ENCODE measurements at regions not wholly inside any gene's neighbourhood (a gene's known extent, or its start where the extent isn't known, plus 50 kb on each side); places are given as distances from the start of the nearest gene placed in this dataset.
"Not testable (repeated sequence)": the region's sequence is repeated elsewhere in the genome, so short reads cannot be mapped to it uniquely, and the experiment has no call there.

GRCh38 chr5:163106098-163106497, 331.3 kb upstream of the CCNG1 start:
- ChIA-PET CTCF (no interaction called here), POLR2A (no interaction called here)
- TF ChIP-seq NFRKB (IDR thresholded peaks at IDR 0.05) (no peak), PKNOX1 (IDR thresholded peaks at IDR 0.05) (no peak), FOXA1 (IDR thresholded peaks at IDR 0.05) (no peak), HDGF (IDR thresholded peaks at IDR 0.05; ENCODE audit: borderline replicate concordance) (no peak), FOXK2 (IDR thresholded peaks at IDR 0.05) (no peak), ZNF384 (IDR thresholded peaks at IDR 0.05) (no peak), LEF1 (IDR thresholded peaks at IDR 0.05; ENCODE audit: borderline replicate concordance) (no peak), CTBP1 (IDR thresholded peaks at IDR 0.05; ENCODE audit: borderline replicate concordance) (no peak), ARNT (IDR thresholded peaks at IDR 0.05) (no peak), L3MBTL2 (conservative IDR thresholded peaks at IDR 0.05) (no peak), ELF4 (IDR thresholded peaks at IDR 0.05) (no peak), BHLHE40 (IDR thresholded peaks at IDR 0.05; ENCODE audit: borderline replicate concordance) (no peak), SP1 (IDR thresholded peaks at IDR 0.05) (no peak), TARDBP (IDR thresholded peaks at IDR 0.05) (no peak), FOXM1 (IDR thresholded peaks at IDR 0.05; ENCODE audit: borderline replicate concordance) (no peak)
- DNase-seq (ENCODE audit: extremely low spot score) = no peak

GRCh38 chr5:163108351-163108750, 329.0 kb upstream of the CCNG1 start:
- no peak for TF ChIP-seq TARDBP (IDR thresholded peaks at IDR 0.05)
- TF ChIP-seq SP1 (IDR thresholded peaks at IDR 0.05) = no peak
- TF ChIP-seq FOXM1 (IDR thresholded peaks at IDR 0.05; ENCODE audit: borderline replicate concordance) = no peak
- no peak for TF ChIP-seq PKNOX1 (IDR thresholded peaks at IDR 0.05)
- TF ChIP-seq BHLHE40 (IDR thresholded peaks at IDR 0.05; ENCODE audit: borderline replicate concordance) = no peak
- no peak for TF ChIP-seq SUZ12 (IDR thresholded peaks at IDR 0.05)
- no peak for TF ChIP-seq FOXA1 (IDR thresholded peaks at IDR 0.05)
- TF ChIP-seq NFRKB (IDR thresholded peaks at IDR 0.05) = no peak
- TF ChIP-seq ARNT (IDR thresholded peaks at IDR 0.05) = no peak
- no peak for TF ChIP-seq CTBP1 (IDR thresholded peaks at IDR 0.05; ENCODE audit: borderline replicate concordance)
- TF ChIP-seq FOXK2 (IDR thresholded peaks at IDR 0.05) = no peak
- no peak for TF ChIP-seq ZNF384 (IDR thresholded peaks at IDR 0.05)
- TF ChIP-seq ELF4 (IDR thresholded peaks at IDR 0.05) = no peak
- no peak for TF ChIP-seq LEF1 (IDR thresholded peaks at IDR 0.05; ENCODE audit: borderline replicate concordance)
- TF ChIP-seq L3MBTL2 (conservative IDR thresholded peaks at IDR 0.05) = no peak
- TF ChIP-seq HDGF (IDR thresholded peaks at IDR 0.05; ENCODE audit: borderline replicate concordance) = no peak
- no peak for DNase-seq (ENCODE audit: extremely low spot score)
- CTCF ChIA-PET = no interaction called here
- POLR2A ChIA-PET = no interaction called here

- TF ChIP-seq SP1 (IDR thresholded peaks at IDR 0.05) (no peak), TARDBP (IDR thresholded peaks at IDR 0.05) (no peak), BHLHE40 (IDR thresholded peaks at IDR 0.05; ENCODE audit: borderline replicate concordance) (no peak), FOXA1 (IDR thresholded peaks at IDR 0.05) (no peak), LEF1 (IDR thresholded peaks at IDR 0.05; ENCODE audit: borderline replicate concordance) (no peak), ELF4 (IDR thresholded peaks at IDR 0.05) (no peak), ARNT (IDR thresholded peaks at IDR 0.05) (no peak), HDGF (IDR thresholded peaks at IDR 0.05; ENCODE audit: borderline replicate concordance) (no peak), CTBP1 (IDR thresholded peaks at IDR 0.05; ENCODE audit: borderline replicate concordance) (no peak), NFRKB (IDR thresholded peaks at IDR 0.05) (no peak), PKNOX1 (IDR thresholded peaks at IDR 0.05) (no peak), FOXK2 (IDR thresholded peaks at IDR 0.05) (no peak), L3MBTL2 (conservative IDR thresholded peaks at IDR 0.05) (no peak), SUZ12 (IDR thresholded peaks at IDR 0.05) (no peak)
- CTCF ChIA-PET = no interaction called here
- POLR2A ChIA-PET = no interaction called here
- no peak for DNase-seq (ENCODE audit: extremely low spot score)
Measured at GRCh38 chr5:163115011-163115410, 322.4 kb upstream of the CCNG1 start.

- POLR2A ChIA-PET; DNase-seq (ENCODE audit: extremely low spot score); CTCF ChIA-PET: not testable (repeated sequence)
Measured at GRCh38 chr5:163116618-163117017, 320.8 kb upstream of the CCNG1 start.

- no peak for DNase-seq (ENCODE audit: extremely low spot score)
- CTCF ChIA-PET = no interaction called here
- POLR2A ChIA-PET = no interaction called here
- TF ChIP-seq FOXA1 (IDR thresholded peaks at IDR 0.05) = no peak
- no peak for TF ChIP-seq ELF4 (IDR thresholded peaks at IDR 0.05)
- TF ChIP-seq BHLHE40 (IDR thresholded peaks at IDR 0.05; ENCODE audit: borderline replicate concordance) = no peak
- TF ChIP-seq FOXK2 (IDR thresholded peaks at IDR 0.05) = no peak
- TF ChIP-seq ZNF384 (IDR thresholded peaks at IDR 0.05) = no peak
- no peak for TF ChIP-seq FOXM1 (IDR thresholded peaks at IDR 0.05; ENCODE audit: borderline replicate concordance)
- TF ChIP-seq LEF1 (IDR thresholded peaks at IDR 0.05; ENCODE audit: borderline replicate concordance) = no peak
Measured at GRCh38 chr5:163134061-163134460, 303.3 kb upstream of the CCNG1 start.

- no peak for DNase-seq (ENCODE audit: extremely low spot score)
- POLR2A ChIA-PET = no interaction called here
- TF ChIP-seq TARDBP (IDR thresholded peaks at IDR 0.05) = no peak
- CTCF ChIA-PET = no interaction called here
Measured at GRCh38 chr5:163135849-163136248, 301.5 kb upstream of the CCNG1 start.

GRCh38 chr5:163161512-163161911, 275.9 kb upstream of the CCNG1 start:
- ChIA-PET POLR2A (no interaction called here), CTCF (interaction anchor here (0.6 kb wide), 1 partner anchor 140 kb away, joined by 3 read pairs; no protein-coding TSS in a partner anchor)
- DNase-seq (ENCODE audit: extremely low spot score) = no peak
- TF ChIP-seq CTBP1 (IDR thresholded peaks at IDR 0.05; ENCODE audit: borderline replicate concordance) (no peak), TARDBP (IDR thresholded peaks at IDR 0.05) (no peak), FOXA1 (IDR thresholded peaks at IDR 0.05) (no peak), FOXM1 (IDR thresholded peaks at IDR 0.05; ENCODE audit: borderline replicate concordance) (no peak), SP1 (IDR thresholded peaks at IDR 0.05) (no peak), FOXK2 (IDR thresholded peaks at IDR 0.05) (no peak), L3MBTL2 (conservative IDR thresholded peaks at IDR 0.05) (no peak), PKNOX1 (IDR thresholded peaks at IDR 0.05) (no peak), ZNF384 (IDR thresholded peaks at IDR 0.05) (no peak), NFRKB (IDR thresholded peaks at IDR 0.05) (no peak), HDGF (IDR thresholded peaks at IDR 0.05; ENCODE audit: borderline replicate concordance) (no peak), BHLHE40 (IDR thresholded peaks at IDR 0.05; ENCODE audit: borderline replicate concordance) (no peak), ELF4 (IDR thresholded peaks at IDR 0.05) (no peak), LEF1 (IDR thresholded peaks at IDR 0.05; ENCODE audit: borderline replicate concordance) (no peak), SUZ12 (IDR thresholded peaks at IDR 0.05) (no peak), ARNT (IDR thresholded peaks at IDR 0.05) (no peak)

All from HEK293T (cell line).